ENCODE measurements at regions not wholly inside any gene's neighbourhood (a gene's known extent, or its start where the extent isn't known, plus 50 kb on each side); places are given as distances from the start of the nearest gene placed in this dataset.

- no peak for TF ChIP-seq POLR2A (IDR thresholded peaks at IDR 0.05)
- no peak for TF ChIP-seq CTCF (IDR thresholded peaks at IDR 0.05 in 4 of 5, conservative IDR thresholded peaks at IDR 0.05 in 1 of 5)
Measured at GRCh38 chr13:86324191-86324590, 525.0 kb upstream of the SLITRK6 start.

All from gastrocnemius medialis (tissue), 4 donors.